ENCODE measurements at regions not wholly inside any gene's neighbourhood (a gene's known extent, or its start where the extent isn't known, plus 50 kb on each side); places are given as distances from the start of the nearest gene placed in this dataset.
A peak's percentile ranks its signal among the peaks of the same experiment; 100 is the strongest.
"Not testable (repeated sequence)": the region's sequence is repeated elsewhere in the genome, so short reads cannot be mapped to it uniquely, and the experiment has no call there.

DNA sequence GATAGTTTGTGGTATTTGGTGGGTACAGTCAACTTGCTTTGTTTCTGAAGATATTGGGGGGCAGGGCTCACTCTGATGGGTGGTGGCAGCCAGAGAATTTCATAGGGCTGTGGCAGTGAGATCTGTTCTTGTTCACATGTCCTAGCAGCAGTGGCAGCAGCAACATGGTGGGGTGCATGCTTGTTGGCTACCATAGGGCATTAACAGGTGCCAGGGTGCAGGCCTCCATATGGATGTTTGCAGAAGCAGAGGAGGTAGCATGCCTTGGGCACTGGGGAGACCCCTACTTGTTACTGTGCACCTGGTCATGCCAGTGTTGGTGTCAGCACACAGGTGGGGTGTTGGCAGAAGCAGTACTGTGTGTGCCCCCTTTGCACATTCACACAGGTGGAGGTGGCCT lies 96.3 kb upstream of the ZC4H2 start:
- Histone ChIP-seq H3K27me3 (no peaks in the 10 kb centered on the region), H3K36me3 (no peaks in the 10 kb centered on the region), H3K9me3 (no peaks in the 10 kb centered on the region), H3K4me3 (no peak overlapping the region)
- no peak for DNase-seq

- not testable (repeated sequence) for H3K27me3 ChIP-seq, H3K9me3 ChIP-seq, H3K4me3 ChIP-seq, DNase-seq, H3K36me3 ChIP-seq
Measured at GRCh38 chrX:65058626-65059025, 82.4 kb upstream of the ZC4H2 start.

DNA sequence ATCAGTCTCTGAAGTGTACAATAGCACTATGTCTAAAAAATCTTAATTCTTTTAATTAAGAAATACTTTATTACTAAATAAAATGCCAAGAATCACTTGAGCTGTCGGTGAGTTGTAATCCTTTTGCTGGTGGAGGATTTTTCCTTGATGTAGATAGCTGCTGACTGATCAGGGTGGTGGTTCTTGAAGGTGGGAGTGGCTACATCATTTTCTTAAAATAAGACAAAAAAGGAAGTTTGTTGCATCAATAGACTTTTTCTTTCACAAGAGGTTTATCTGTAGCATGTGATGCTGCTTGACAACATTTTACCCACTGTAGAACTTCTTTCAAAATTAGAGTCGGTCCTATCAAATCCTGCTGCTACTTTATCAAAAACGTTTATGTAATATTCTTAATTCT lies 68.8 kb upstream of the ZC4H2 start:
- DNase-seq, result no peak
- H3K9me3 ChIP-seq, result no peaks in the 10 kb centered on the region
- H3K27me3 ChIP-seq, result no peaks in the 10 kb centered on the region
- no peak overlapping the region for H3K4me3 ChIP-seq
- H3K36me3 ChIP-seq, result no peaks in the 10 kb centered on the region

DNA sequence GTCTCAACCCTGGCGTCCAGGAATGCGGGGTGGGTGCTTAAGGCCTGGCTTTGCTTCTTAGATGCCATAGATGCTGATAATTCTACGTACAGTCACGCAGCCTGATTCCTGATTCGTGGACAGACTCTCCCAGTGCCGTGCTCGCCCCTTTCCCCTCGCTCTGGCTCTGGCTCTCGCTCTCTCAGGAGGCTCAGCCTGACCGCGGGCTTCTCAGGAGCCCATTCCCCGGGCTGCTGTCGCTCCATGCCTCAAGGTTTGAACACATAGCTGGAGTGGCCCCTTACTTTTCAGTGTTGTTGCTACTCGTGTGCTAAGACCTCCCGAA lies 59.2 kb upstream of the ZC4H2 start:
- Histone ChIP-seq H3K4me3 (no peak overlapping the region), H3K27me3 (no peaks in the 10 kb centered on the region), H3K9me3 (no peaks in the 10 kb centered on the region), H3K36me3 (no peaks in the 10 kb centered on the region)
- no peak for DNase-seq

GRCh38 chrX:65034668-65035445 lies 58.6 kb upstream of the ZC4H2 start, which contains the start of gene ZC3H12B:
Gene ZC3H12B (plus strand): TSS chrX:65034826.
- Histone ChIP-seq H3K27me3 (no peaks in the 10 kb centered on the region), H3K4me3 (no peak within 1 kb of the TSS), H3K9me3 (no peaks in the 10 kb centered on the region), H3K36me3 (no peaks in the 10 kb centered on the region)
- peak; percentile 9 for DNase-seq

DNA sequence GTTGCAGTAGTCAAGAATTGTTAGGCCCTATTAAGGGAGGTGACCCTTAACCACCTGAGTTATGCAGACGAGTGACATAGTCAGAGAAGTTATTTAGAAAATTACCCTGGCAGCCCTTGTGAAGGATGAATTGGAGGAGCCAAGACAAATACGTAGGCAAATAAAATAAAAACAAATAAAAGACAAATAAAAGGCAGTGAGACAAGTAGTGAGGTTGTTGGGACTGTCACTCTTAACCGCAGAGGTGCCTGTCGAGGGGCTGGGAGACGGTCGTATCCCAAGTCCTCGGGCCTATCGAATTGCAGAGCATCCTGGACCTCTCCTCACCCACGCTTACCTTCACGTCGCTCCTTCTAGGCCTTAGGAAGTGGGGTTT lies 58.0 kb upstream of the ZC4H2 start:
- Histone ChIP-seq H3K27me3 (no peaks in the 10 kb centered on the region), H3K9me3 (no peaks in the 10 kb centered on the region), H3K36me3 (no peaks in the 10 kb centered on the region), H3K4me3 (no peak overlapping the region)
- no peak for DNase-seq

Data from MG63 (cell line).